Thyroid gland (tissue), 4 donors: ENCODE measurements at regions not wholly inside any gene's neighbourhood (a gene's known extent, or its start where the extent isn't known, plus 50 kb on each side); places are given as distances from the start of the nearest gene placed in this dataset.

ENCODE experiments used
- POLR2A ChIP-seq, 2 donors: fragments of 450-650 bp; IDR thresholded peaks; one replicate each; pipeline ENCODE4 v1.6.1; 2017; ENCODE audit warnings: antibody characterized with exemption in 2 of 2, mild to moderate bottlenecking in 2 of 2, moderate library complexity in 1 of 2
- TF ChIP-seq, protein P1 (sequence below), 6 experiments: fragments of 200-600 bp in 3 of 6; fragments of 450-650 bp in 3 of 6; sonication (generic) in 3 of 6; IDR thresholded peaks; one replicate each; pipeline ENCODE4 v1.5.1; 2016 to 2019; ENCODE audit warnings: antibody characterized with exemption in 6 of 6, mild to moderate bottlenecking in 2 of 6, inconsistent platforms in 1 of 6, moderate library complexity in 1 of 6

GRCh38 chr3:151568184-151568583 lies 107.3 kb upstream of the IGSF10 start:
- TF ChIP-seq, protein P1, sequence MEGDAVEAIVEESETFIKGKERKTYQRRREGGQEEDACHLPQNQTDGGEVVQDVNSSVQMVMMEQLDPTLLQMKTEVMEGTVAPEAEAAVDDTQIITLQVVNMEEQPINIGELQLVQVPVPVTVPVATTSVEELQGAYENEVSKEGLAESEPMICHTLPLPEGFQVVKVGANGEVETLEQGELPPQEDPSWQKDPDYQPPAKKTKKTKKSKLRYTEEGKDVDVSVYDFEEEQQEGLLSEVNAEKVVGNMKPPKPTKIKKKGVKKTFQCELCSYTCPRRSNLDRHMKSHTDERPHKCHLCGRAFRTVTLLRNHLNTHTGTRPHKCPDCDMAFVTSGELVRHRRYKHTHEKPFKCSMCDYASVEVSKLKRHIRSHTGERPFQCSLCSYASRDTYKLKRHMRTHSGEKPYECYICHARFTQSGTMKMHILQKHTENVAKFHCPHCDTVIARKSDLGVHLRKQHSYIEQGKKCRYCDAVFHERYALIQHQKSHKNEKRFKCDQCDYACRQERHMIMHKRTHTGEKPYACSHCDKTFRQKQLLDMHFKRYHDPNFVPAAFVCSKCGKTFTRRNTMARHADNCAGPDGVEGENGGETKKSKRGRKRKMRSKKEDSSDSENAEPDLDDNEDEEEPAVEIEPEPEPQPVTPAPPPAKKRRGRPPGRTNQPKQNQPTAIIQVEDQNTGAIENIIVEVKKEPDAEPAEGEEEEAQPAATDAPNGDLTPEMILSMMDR (IDR thresholded peaks at IDR 0.05): no peak
- TF ChIP-seq POLR2A (IDR thresholded peaks at IDR 0.05): no peak
